HG03342 (cell line): ENCODE measurements at regions not wholly inside any gene's neighbourhood (a gene's known extent, or its start where the extent isn't known, plus 50 kb on each side); places are given as distances from the start of the nearest gene placed in this dataset.

Experiments
- ATAC-seq: cut with Tn5 transposase; IDR thresholded peaks from one replicate; pipeline ENCODE4 v1.9.1; 2021; ENCODE audit warnings: mild to moderate bottlenecking, moderate library complexity; ENCODE audit not compliant: unreplicated experiment

DNA sequence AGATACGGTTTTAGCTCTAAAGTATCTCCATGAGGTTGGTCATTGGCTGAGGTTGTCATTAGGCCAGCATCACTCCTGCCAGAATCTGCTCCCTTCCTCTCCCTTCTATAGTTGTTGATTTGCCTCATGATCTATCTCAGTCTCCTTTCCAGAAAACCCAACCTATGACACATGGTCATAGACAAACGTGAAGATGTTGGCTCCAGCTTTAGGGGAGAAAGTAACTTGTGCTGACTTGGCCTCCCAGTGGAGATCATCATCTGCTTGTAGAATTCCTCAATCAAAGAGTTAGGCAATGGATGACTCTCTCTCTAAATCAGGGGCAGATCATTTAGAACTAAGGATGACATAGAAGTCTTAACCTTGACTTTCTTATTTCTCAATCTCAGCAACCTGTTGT lies 894.4 kb downstream of the TTLL7 start:
- ATAC-seq, result no peak

GRCh38 chr1:83103341-83103740 lies 895.6 kb downstream of the TTLL7 start:
- ATAC-seq, result no peak

DNA sequence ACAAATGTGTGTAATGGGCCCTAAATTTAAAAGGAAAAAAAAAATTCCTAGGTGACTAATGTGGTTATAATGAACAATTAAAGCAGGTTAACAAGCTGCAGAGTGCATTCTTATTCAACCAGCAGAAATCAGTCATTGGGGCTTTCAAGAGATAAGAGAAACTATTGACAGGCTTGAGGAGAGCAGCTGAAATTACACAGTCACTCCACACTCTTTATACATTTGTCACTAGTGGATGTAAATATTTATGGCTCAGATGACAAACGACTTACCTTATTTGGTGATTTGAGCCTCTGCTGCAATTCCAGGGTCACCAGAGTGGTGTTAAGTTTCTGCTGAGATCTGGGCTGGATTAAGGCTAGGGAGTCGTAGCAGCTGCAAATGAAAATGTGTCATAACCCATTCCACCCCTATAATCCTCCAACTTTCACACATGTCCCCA lies 896.3 kb downstream of the TTLL7 start:
- no peak for ATAC-seq

DNA sequence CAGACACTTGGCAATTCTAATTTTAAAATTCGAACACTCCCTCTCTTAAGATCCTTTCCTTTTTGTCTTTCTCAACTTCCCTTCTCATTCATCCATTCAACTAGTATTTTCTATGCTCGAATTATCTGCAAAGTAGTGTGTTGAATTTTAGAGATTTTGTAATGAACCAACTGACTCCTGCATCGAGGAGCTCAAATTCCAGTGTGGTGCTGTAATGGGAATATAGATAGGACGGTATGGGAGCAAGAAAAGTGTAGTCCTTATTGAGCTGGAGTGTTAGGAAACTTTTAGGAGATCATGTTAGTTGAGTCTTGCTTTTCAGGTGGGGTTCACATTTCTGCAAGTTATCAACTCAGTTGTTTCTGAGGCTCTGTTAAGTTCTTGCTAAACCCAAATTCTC lies 897.5 kb downstream of the TTLL7 start:
- ATAC-seq, result no peak

- ATAC-seq, result no peak
These were observed 898.8 kb downstream of the TTLL7 start for GRCh38 chr1:83100133-83100532.

- ATAC-seq, result no peak
These were observed 900.1 kb downstream of the TTLL7 start for GRCh38 chr1:83098791-83099190.

GRCh38 chr1:83098131-83098530 lies 900.8 kb downstream of the TTLL7 start:
- no peak for ATAC-seq

DNA sequence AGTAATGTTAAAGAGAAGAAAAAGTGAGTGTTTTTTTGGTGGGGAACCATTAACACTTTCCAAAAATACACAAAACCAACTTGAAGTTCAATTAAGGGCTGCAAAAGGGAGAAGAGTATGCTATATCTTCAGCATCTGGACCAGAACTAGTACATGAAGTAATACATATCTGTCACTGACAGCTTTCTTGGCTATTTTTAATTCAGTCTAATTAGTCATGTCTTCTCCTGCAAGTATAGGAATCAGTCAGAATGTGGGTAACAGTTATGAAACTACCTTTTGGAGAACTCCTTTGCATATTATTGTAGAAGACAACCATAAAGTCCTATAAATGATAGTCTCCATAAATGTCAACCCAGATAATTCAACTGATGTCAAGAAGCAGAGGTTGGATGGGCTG lies 901.2 kb downstream of the TTLL7 start:
- no peak for ATAC-seq

DNA sequence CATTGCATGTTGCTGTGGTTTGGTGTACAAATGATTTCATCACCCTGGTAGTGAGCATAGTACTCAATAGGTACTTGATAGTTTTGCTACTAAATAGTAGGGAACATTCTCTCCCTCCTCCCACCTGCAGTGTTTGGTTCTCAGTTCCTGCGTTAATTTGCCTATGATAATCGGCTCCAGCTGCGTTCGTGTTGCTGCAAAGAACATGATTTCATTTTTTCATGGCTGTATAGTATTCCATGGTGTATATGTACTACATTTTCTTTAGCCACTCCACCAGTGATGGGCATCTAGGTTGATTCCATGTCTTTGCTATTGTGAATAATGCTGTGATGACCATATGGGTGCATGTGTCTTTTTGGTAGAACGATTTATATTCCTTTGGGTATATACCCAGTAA lies 903.4 kb downstream of the TTLL7 start:
- no peak for ATAC-seq

GRCh38 chr1:83090195-83090594 lies 908.7 kb downstream of the TTLL7 start:
- ATAC-seq, result no peak

DNA sequence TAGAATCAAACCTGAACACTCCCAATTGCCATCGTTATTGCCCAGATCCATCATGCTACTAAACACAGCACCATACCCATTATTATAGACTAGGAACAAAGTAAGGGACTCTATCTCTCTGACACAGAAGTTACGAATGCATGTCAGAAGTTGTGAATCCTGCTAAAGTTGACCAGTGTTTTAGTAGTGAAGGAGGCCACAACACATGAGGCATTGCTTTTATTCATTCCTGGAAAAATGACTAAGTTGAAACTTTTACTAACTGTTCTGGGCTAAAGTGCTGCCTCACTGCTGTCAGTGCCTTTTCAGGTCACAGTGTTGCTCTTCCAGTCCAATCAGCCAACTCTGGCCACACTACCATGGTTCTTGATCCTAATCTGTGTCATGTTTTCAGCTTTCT lies 911.1 kb downstream of the TTLL7 start:
- no peak for ATAC-seq

DNA sequence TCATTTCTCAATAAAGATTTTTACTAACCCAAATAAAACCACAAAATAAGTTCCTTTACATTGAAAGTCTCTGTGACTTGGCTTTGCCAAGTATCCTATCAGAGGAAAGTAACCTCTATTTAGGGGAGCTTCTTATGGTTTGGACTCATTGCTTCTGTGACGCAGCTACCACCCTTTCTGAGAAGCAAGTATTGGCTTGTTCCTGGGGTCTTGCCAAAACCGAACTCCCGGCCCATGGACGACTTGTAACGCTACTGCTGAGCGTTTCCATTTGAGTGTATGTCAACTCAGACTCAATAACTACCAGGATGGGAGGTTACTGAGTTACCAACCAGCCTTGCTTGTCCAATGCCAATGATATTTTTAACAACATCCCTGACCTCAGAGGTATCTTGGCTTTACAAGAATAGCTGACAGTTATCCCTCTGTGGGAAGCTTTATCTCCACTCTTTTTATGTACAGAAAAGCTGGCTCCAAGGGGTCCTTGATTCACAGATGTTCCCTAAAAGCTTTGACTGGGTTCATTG lies 911.9 kb downstream of the TTLL7 start:
- no peak for ATAC-seq

DNA sequence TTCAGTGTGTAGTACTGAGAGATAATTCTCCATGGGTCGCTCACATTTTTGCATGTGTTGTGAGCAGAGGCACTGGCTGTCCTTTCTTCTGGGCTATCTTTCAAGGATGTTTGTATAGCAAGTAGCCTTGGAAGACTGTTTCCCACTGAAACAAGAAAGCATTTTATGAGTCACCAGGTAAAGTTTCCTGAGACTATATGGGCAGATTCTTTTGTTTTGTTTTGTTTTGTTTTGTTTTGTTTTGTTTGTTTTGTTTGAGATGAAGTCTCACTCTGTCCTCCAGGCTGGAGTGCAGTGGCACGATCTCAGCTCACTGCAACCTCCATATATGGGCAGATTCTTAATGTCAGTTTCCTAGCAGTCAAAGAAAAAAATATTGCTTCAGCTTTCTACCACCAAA lies 912.6 kb downstream of the TTLL7 start:
- no peak for ATAC-seq

DNA sequence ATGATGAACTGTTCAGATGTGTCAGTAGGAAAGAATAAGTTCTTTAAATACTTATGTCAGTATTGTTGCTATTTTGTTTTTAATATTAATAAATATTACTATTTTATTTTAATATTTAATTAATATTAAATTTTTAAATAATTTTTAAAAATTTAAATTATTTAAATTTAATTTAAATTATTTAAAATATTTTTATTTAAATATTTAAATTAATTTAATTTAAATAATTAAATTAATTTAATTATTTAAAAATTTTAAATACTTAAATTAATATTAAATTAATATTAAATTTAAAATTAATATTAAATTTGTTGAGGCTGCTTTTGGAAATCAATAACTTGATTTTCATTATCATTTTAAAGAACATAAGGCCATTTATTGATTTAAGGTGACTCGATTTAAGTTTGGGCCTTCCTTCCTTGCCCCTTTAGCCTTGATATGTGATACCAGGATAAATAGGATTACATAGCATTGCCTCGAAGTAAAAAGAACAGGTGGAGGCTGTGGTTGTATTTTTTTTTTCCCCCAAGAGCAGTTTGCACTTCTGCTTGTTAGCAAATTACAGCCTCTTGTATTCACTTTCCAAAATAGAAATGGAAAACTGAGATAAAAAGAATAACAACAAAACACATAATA lies 915.2 kb downstream of the TTLL7 start:
- ATAC-seq, result no peak

DNA sequence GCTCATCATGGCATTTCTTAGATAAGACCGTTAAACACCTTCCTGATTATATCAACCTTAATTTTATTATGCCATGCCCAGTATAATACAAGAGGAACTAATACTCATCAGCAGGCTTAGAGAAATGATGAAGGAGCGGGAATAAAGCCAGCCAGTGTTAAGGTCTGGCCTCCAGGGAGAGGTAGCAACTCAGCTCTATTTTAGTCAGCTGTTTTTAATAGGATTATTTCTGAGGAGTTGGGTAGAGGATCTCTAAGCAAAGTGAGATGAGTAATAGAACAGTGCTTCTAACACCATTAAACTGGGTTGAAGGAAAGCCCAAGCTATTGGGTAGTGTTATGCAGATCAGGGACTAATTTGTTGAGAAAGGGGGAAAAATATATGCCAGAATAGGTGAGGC lies 921.5 kb downstream of the TTLL7 start:
- no peak for ATAC-seq

GRCh38 chr1:83075107-83075506 lies 923.8 kb downstream of the TTLL7 start:
- ATAC-seq, result no peak

GRCh38 chr1:83067954-83068353 lies 931.0 kb downstream of the TTLL7 start:
- ATAC-seq, result no peak

DNA sequence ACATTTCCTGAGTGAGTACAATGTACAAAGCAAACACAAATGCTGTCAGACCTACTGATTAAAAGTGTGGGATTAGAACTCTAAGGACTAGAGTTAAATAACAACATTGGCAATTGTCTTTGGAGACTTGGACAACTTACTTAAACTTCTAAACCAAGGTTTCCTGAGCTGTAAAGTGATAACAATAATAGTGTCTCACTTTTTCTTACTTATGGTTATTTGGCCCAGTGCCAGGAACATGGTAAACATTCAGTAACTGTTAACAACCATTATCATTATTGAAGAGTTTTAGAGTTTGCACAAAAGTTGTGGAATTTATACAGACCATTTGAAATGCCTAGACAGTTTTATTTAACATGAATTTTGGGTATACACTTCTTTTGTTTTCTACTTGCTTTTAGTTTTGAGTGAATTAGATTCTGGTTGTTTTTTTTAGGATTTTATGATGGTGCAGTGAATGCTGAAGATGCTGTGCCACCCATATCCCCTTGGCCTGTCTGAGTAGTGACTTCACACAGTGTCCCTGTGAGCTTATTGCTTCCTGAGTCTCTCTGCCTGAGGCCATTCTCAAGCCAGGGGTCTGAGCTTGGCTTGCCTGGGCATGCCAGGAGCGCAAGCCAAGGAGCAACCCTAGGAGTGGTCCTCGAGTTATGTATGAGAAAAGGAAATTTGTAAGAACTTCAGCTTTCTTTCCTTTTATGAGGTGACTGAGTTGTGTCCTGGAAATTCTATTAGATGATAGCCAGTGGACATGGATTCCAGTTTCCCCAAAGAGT lies 932.8 kb downstream of the TTLL7 start:
- ATAC-seq, result no peak

DNA sequence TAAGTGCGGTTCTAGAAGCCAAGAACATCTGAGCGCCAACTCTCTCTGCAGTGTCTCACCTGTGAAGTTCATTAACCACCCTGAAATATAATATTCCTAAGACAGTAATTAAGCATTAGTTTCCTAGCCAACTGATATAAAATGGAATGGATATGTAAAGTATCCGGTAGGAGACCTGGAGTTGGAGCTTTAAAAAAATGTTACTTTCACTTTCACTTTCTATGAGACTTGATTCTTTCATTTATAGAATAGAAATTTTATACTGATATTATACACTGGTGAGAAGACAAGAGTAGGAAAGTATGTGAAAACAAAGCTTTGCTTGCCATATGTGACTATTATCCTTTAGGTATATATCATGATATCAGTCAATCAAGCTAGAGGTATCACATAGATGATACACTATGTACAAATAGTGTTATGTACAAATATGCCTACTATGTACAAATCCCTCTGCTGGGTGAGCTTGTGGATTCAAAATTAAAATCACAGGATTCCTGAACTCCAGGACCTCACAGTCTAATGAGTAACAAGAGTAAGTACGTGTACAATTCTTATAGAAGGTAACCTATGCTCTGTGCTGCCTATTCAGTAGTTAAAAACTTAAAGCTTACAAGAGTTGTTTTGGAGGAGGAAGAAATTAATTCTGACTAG lies 934.2 kb downstream of the TTLL7 start:
- no peak for ATAC-seq

DNA sequence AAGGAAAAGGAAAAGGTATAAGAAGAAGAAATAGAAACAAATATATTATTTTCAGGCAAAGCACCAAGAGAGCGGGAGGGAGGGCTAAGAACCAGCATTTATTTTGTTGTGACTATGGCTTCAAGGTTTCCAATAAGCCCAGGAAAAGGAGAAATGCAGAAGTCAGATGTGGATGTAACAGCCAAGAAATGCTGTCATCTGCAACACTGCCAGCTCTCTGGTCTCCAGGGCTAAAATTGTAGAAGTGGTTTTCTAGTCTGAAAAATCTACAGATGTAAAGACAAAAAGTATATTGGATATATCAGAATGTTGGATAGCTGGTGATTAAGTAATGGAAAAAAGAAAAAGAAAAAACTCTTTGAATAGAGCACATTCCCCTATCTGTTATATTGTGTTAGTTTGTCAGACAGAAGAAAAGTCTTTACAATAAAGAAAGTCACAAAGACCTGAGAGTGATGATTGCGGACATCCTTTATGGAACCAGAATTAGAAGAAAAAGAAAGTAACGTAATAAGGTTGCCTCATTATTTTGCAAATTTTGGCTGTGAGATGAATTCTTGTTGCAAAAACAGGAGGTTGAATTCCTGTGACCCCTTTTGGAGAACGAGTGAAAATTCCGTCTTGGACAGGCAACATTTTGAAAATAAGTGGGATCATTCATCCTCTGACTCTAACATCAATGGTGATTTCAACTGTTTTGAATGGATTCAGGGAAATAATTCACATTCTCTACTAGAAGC lies 938.1 kb downstream of the TTLL7 start:
- ATAC-seq, result no peak

GRCh38 chr1:83060221-83060620 lies 938.7 kb downstream of the TTLL7 start:
- ATAC-seq, result no peak
